Kidney (tissue), 13 donors: ENCODE measurements at regions not wholly inside any gene's neighbourhood (a gene's known extent, or its start where the extent isn't known, plus 50 kb on each side); places are given as distances from the start of the nearest gene placed in this dataset.

Source experiments
- DNase-seq, 5 donors: peaks; one replicate each; pipeline ENCODE4 v3.0.0-alpha.2; 2013 to 2020
- FAIRE-seq: peaks from 2 replicates; lab custom pipeline; 2012; peaks lifted over from hg19 to GRCh38; lab: Jason Lieb, UNC
- H3K27ac ChIP-seq, 2 donors: one replicate each; pipeline ENCODE4 v1.7.0; 2013; ENCODE audit warnings: low read depth in 2 of 2, low read length in 2 of 2, inconsistent platforms in 1 of 2
- H3K27me3 ChIP-seq: one replicate; pipeline ENCODE4 v1.7.1; 2013; ENCODE audit warnings: low read length, inconsistent platforms; ENCODE audit not compliant: control insufficient read depth, insufficient read depth
- H3K36me3 ChIP-seq, 3 donors: one replicate each; pipeline versions ENCODE4 v1.7.0 to v1.7.1; 2013; ENCODE audit warnings: low read length in 3 of 3, control low read depth in 1 of 3, inconsistent platforms in 1 of 3; ENCODE audit not compliant: insufficient read depth in 3 of 3, control insufficient read depth in 2 of 3
- H3K4me1 ChIP-seq, 3 donors: one replicate each; pipeline versions ENCODE4 v1.7.0 to v1.7.1; 2013; ENCODE audit warnings: low read length in 3 of 3, inconsistent platforms in 1 of 3, low read depth in 1 of 3; ENCODE audit not compliant: control insufficient read depth in 2 of 3, insufficient read depth in 2 of 3
- H3K4me3 ChIP-seq, 3 donors: one replicate each; pipeline versions ENCODE4 v1.7.0 to v1.8.1; 2013; ENCODE audit warnings: low read length in 3 of 3, control low read depth in 1 of 3, inconsistent platforms in 1 of 3
- H3K9ac ChIP-seq, 3 donors: one replicate each; pipeline versions ENCODE4 v1.7.0 to v1.7.1; 2013; ENCODE audit warnings: low read length in 3 of 3, control low read depth in 1 of 3, inconsistent platforms in 1 of 3
- H3K9me3 ChIP-seq, 3 donors: one replicate each; pipeline versions ENCODE4 v1.7.0 to v1.7.1; 2013; ENCODE audit warnings: low read length in 3 of 3, control low read depth in 1 of 3, inconsistent platforms in 1 of 3; ENCODE audit not compliant: control insufficient read depth in 2 of 3, insufficient read depth in 1 of 3
- intact Hi-C: fragments of 100-400 bp; cut with DNase I; formaldehyde crosslinking; loops from one replicate; pipeline ENCODE4 v1.11.1; 2022
- TF ChIP-seq, protein P1 (sequence below): IDR thresholded peaks from 3 replicates; pipeline ENCODE4 v1.5.1; 2012; ENCODE audit warnings: mild to moderate bottlenecking, moderate library complexity, borderline replicate concordance; ENCODE audit not compliant: insufficient read depth; ENCODE audit errors: extremely low read depth
- donor health status: control.
- donor health status: control.
- donor health status: control.
- donor health status: control.
- donor health status: control.
- donor health status: DM: yes; HTN: yes; CAD: no.
- donor health status: Normal renal cell carcinoma (clear cell type).

DNA sequence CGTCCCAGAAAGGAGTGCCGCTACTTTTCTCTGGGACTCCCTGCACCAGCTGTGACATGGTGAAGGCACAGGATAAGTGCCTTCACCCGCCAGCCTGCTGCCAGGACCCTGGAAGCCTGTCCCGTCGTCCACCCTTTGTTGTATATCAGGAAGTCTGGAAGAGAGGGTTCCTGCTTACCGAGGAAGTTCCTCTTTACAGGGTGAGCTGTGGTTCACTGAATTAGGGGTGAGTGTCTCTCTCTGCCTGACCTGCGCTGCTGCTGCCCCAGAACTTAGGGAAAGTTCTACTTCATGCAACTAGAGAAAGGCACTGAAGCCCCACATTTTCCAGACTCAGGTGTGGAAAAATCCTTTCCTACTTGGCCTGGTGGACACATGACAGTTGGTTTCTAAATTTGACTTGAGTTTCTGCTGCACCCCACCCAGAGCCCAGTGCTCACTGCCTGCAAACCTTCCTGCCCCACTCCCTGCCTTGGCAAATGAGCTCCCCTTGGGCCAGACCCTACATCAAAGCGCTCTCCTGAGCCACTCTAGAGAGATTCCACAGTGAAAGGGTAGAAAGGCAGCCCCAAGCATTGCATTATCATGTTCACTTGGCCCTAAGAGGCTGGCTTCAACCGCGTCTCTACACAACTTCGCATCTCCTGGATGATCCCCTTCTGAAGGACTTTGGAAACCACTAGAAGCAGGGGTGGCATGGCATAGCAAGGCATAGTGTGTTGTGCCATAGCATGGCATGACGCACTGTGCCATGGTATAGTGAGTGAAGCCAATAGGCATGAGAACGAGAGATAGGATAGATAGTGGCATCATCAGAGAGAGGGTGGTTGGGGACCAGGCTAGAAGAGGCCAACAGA lies 215.8 kb upstream of the CDYL start:
- TF ChIP-seq, protein P1, sequence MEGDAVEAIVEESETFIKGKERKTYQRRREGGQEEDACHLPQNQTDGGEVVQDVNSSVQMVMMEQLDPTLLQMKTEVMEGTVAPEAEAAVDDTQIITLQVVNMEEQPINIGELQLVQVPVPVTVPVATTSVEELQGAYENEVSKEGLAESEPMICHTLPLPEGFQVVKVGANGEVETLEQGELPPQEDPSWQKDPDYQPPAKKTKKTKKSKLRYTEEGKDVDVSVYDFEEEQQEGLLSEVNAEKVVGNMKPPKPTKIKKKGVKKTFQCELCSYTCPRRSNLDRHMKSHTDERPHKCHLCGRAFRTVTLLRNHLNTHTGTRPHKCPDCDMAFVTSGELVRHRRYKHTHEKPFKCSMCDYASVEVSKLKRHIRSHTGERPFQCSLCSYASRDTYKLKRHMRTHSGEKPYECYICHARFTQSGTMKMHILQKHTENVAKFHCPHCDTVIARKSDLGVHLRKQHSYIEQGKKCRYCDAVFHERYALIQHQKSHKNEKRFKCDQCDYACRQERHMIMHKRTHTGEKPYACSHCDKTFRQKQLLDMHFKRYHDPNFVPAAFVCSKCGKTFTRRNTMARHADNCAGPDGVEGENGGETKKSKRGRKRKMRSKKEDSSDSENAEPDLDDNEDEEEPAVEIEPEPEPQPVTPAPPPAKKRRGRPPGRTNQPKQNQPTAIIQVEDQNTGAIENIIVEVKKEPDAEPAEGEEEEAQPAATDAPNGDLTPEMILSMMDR = no peak
- Histone ChIP-seq H3K4me1 (no peaks in the 10 kb centered on the region), H3K27me3 (no peaks in the 10 kb centered on the region), H3K27ac (no peak overlapping the region), H3K9me3 (peaks cover 0 to 3% (median 0%) of the 10 kb centered on the region in 3 donors), H3K9ac (no peak overlapping the region), H3K4me3 (no peak overlapping the region), H3K36me3 (no peaks in the 10 kb centered on the region)
- intact Hi-C loops = no loop called here
- DNase-seq (no peak), FAIRE-seq (no peak)

DNA sequence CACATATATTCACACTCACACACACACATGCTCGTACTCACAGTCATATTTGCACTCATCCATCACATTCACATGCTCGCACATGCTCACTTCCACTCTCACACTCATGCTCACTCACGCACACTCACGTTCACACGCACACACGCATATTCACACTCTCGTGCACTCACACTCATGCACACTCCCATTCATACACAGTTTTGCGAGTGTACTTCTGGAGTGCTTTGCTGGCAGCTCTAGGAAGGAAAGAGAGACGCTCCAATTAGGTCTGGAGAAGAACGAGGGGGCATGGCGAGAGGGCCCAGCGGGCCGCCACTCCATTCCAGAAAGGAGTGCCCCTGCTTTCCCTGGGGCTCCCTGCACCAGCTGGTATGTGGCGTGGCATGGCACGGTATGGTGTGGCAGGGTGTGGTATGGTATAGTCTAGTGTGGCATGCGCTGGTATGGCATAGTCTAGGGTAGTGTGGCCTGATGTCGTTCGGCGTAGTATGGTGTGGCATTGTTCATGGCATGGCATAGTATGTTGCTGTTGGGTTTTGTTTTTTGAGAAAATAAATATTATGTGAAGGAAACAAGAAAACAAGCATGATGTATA lies 216.8 kb upstream of the CDYL start:
- Histone ChIP-seq H3K9me3 (peaks cover 0 to 3% (median 0%) of the 10 kb centered on the region in 3 donors), H3K9ac (no peak overlapping the region), H3K4me3 (no peak overlapping the region), H3K27ac (no peak overlapping the region), H3K4me1 (no peaks in the 10 kb centered on the region), H3K36me3 (no peaks in the 10 kb centered on the region), H3K27me3 (no peaks in the 10 kb centered on the region)
- TF ChIP-seq, protein P1 = no peak
- no peak for FAIRE-seq
- intact Hi-C loops = no loop called here
- DNase-seq = no peak

DNA sequence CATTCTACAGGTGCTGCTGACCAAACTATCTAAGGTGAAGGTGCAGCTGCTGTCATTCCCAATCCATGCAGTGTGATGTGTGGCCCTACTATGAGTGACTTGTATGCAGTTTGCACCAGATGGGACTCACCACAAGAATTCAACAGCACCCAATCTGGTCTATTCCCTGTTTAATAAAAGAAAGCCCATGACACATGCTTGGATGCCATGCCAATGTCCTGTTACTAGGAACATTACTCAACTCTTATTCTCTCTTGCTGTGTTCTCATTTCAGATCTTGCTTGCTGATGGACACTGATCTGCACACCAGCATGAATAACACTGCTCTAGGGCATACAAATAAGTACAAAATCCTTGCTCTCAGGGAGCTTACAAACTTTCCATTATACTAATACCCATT lies 221.6 kb upstream of the CDYL start:
- Histone ChIP-seq H3K36me3 (no peaks in the 10 kb centered on the region), H3K27ac (no peak overlapping the region), H3K4me3 (no peak overlapping the region), H3K9ac (no peak overlapping the region), H3K9me3 (no peaks in the 10 kb centered on the region), H3K27me3 (no peaks in the 10 kb centered on the region), H3K4me1 (no peaks in the 10 kb centered on the region)
- TF ChIP-seq, protein P1 = no peak
- intact Hi-C loops = no loop called here
- DNase-seq = no peak
- no peak for FAIRE-seq
